Panc1 (cell line): ENCODE measurements at regions not wholly inside any gene's neighbourhood (a gene's known extent, or its start where the extent isn't known, plus 50 kb on each side); places are given as distances from the start of the nearest gene placed in this dataset.

Source experiments
- ATAC-seq: fragments of 200-7000 bp; cut with Tn5 transposase; 2 replicates; pipeline ENCODE4 v1.9.1; 2020; ENCODE audit warnings: mild to moderate bottlenecking, moderate library complexity
- BruUV-seq: library from RNA; stranded (reverse); fragments of 400-500 nt; replicated peaks from 2 replicates; lab custom pipeline; 2021; lab: Mats Ljungman, UMichigan
- CTCF ChIA-PET: fragments of 300-600 bp; sonication (Branson Sonifier 250); formaldehyde crosslinking; loops from one replicate; lab custom pipeline; 2022; ENCODE audit warnings: antibody characterized with exemption; lab: Charles Lee
- POLR2A ChIA-PET: fragments of 300-600 bp; sonication (Branson Sonifier 250); formaldehyde crosslinking; loops from one replicate; lab custom pipeline; 2022; ENCODE audit warnings: antibody characterized with exemption; lab: Charles Lee
- DNase-seq: peaks from one replicate; pipeline ENCODE4 v3.0.0-alpha.2; 2010; ENCODE audit warnings: low read depth, low spot score
- H3K27ac ChIP-seq: 2 replicates; pipeline ENCODE4 v1.5.1; 2011; ENCODE audit warnings: mild to moderate bottlenecking, low read length, inconsistent platforms
- H3K27me3 ChIP-seq: fragments of 200-500 bp; sonication (Bioruptor generic); 2 replicates; pipeline ENCODE4 v1.6.0; 2014; ENCODE audit warnings: low read length, inconsistent platforms; ENCODE audit not compliant: control insufficient read depth, insufficient read depth
- H3K36me3 ChIP-seq: fragments of 200-500 bp; sonication (Bioruptor generic); 2 replicates; pipeline ENCODE4 v1.5.1; 2014; ENCODE audit warnings: inconsistent platforms, mild to moderate bottlenecking, low read length, moderate library complexity; ENCODE audit not compliant: control insufficient read depth, insufficient read depth
- H3K4me1 ChIP-seq: 2 replicates; pipeline ENCODE4 v1.5.1; 2011; ENCODE audit warnings: inconsistent platforms, mild to moderate bottlenecking, low read length, moderate library complexity; ENCODE audit not compliant: control insufficient read depth, insufficient read depth
- H3K4me3 ChIP-seq, 2 experiments: 2 replicates each; pipeline ENCODE4 v1.5.1; 2011 to 2012; ENCODE audit warnings: low read depth in 2 of 2, low read length in 2 of 2, mild to moderate bottlenecking in 2 of 2, inconsistent platforms in 1 of 2, moderate library complexity in 1 of 2
- H3K9me3 ChIP-seq: fragments of 200-500 bp; sonication (Bioruptor generic); 2 replicates; pipeline ENCODE4 v1.5.1; 2014; ENCODE audit warnings: low read depth, mild to moderate bottlenecking, inconsistent platforms, low read length, moderate library complexity; ENCODE audit not compliant: control insufficient read depth, insufficient read depth
- POLR2AphosphoS5 ChIP-seq: IDR thresholded peaks from 2 replicates; pipeline ENCODE4 v1.6.1; 2012; ENCODE audit warnings: mild to moderate bottlenecking, low read depth, low read length, moderate library complexity
- SIN3A ChIP-seq: IDR thresholded peaks from 2 replicates; pipeline ENCODE4 v1.6.1; 2012; ENCODE audit warnings: low read depth, mild to moderate bottlenecking, low read length, moderate library complexity, borderline replicate concordance; ENCODE audit not compliant: insufficient read depth
- TCF7L2 ChIP-seq: IDR thresholded peaks from 2 replicates; pipeline ENCODE4 v1.6.1; 2011; ENCODE audit warnings: mild to moderate bottlenecking, low read depth, low read length, inconsistent platforms
- in situ Hi-C: cut with HindIII; loops from 2 replicates; pipeline ENCODE4 v1.10.0; 2016; ENCODE audit warnings: low sequenced_read_pairs, low pct_unique_long_range_greater_than_20kb
- intact Hi-C: fragments of 100-400 bp; cut with micrococcal nuclease; formaldehyde crosslinking; loops from one replicate; pipeline ENCODE4 v1.10.0; 2022; ENCODE audit not compliant: unreplicated experiment
- TF ChIP-seq, protein P1 (sequence below): fragments of 450-650 bp; IDR thresholded peaks from 2 replicates; pipeline ENCODE4 v1.5.1; 2017; ENCODE audit warnings: mild to moderate bottlenecking
- TF ChIP-seq, protein P2 (sequence below), 2 experiments: IDR thresholded peaks; 2 replicates each; pipeline ENCODE4 v1.6.1; 2011 to 2012; ENCODE audit warnings: low read depth in 2 of 2, control low read depth in 1 of 2, low read length in 1 of 2, mild to moderate bottlenecking in 1 of 2, moderate library complexity in 1 of 2; ENCODE audit not compliant: insufficient read depth in 1 of 2

DNA sequence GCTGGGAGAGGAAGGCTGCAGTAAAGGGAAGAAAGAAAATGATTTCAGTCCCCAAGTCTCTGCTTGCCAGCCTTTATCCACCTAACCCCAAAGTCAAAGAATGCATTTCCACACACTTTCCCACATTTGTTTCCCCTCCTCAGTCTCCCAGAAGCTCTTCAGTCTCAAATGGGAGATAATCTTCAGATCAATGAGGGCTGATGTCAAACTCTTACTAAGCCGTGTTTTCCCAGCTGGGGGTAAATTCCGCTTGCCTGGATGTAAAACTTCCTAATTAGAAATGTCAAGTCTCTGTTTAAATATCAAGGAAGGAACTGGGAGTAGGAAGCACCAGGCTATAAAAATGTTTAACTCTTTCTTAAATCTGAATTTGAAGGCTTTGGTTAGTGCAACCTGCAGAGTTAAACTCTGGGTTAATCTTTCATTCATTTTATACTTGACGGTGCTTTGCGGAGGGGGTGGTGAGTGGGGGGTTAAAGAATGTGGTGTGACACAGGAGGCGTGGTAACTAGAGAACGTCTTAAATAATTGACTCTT lies 601.4 kb upstream of the ACTRT1 start:
- intact Hi-C loops = no loop called here
- Histone ChIP-seq H3K27me3 (no peaks in the 10 kb centered on the region), H3K4me3 (no peak overlapping the region), H3K4me1 (no peaks in the 10 kb centered on the region), H3K36me3 (no peaks in the 10 kb centered on the region), H3K9me3 (no peaks in the 10 kb centered on the region), H3K27ac (no peak overlapping the region)
- DNase-seq = no peak
- no TSS peak for BruUV-seq
- in situ Hi-C loops = no loop called here
- TF ChIP-seq SIN3A (no peak), POLR2AphosphoS5 (no peak), TCF7L2 (no peak)
- TF ChIP-seq, protein P1, sequence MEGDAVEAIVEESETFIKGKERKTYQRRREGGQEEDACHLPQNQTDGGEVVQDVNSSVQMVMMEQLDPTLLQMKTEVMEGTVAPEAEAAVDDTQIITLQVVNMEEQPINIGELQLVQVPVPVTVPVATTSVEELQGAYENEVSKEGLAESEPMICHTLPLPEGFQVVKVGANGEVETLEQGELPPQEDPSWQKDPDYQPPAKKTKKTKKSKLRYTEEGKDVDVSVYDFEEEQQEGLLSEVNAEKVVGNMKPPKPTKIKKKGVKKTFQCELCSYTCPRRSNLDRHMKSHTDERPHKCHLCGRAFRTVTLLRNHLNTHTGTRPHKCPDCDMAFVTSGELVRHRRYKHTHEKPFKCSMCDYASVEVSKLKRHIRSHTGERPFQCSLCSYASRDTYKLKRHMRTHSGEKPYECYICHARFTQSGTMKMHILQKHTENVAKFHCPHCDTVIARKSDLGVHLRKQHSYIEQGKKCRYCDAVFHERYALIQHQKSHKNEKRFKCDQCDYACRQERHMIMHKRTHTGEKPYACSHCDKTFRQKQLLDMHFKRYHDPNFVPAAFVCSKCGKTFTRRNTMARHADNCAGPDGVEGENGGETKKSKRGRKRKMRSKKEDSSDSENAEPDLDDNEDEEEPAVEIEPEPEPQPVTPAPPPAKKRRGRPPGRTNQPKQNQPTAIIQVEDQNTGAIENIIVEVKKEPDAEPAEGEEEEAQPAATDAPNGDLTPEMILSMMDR = no peak
- TF ChIP-seq, protein P2, sequence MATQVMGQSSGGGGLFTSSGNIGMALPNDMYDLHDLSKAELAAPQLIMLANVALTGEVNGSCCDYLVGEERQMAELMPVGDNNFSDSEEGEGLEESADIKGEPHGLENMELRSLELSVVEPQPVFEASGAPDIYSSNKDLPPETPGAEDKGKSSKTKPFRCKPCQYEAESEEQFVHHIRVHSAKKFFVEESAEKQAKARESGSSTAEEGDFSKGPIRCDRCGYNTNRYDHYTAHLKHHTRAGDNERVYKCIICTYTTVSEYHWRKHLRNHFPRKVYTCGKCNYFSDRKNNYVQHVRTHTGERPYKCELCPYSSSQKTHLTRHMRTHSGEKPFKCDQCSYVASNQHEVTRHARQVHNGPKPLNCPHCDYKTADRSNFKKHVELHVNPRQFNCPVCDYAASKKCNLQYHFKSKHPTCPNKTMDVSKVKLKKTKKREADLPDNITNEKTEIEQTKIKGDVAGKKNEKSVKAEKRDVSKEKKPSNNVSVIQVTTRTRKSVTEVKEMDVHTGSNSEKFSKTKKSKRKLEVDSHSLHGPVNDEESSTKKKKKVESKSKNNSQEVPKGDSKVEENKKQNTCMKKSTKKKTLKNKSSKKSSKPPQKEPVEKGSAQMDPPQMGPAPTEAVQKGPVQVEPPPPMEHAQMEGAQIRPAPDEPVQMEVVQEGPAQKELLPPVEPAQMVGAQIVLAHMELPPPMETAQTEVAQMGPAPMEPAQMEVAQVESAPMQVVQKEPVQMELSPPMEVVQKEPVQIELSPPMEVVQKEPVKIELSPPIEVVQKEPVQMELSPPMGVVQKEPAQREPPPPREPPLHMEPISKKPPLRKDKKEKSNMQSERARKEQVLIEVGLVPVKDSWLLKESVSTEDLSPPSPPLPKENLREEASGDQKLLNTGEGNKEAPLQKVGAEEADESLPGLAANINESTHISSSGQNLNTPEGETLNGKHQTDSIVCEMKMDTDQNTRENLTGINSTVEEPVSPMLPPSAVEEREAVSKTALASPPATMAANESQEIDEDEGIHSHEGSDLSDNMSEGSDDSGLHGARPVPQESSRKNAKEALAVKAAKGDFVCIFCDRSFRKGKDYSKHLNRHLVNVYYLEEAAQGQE (IDR thresholded peaks at IDR 0.05; ENCODE audit: insufficient read depth in 1 of 2, low read depth in 2 of 2, low read length in 1 of 2) = no peak
- ChIA-PET CTCF (no interaction called here), POLR2A (no interaction called here)
- no peak for ATAC-seq

DNA sequence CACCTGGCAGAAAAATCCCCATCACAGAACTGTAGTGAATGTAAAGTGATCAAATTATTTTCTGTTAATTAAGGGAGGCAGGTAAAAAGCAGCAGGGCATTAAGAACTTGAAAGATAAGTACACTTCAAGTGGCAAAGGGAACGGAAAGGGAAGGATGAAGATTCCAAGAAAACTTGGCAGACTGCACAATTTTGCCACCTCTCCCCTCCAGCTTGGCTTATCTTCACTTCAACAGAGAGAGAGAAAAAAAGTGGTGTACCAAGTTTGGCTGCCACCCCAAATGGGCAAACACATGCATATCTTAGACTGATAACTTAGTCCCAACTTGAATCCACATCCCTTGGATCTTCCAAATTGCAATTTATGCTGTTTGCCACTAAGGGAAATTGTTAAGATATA lies 598.1 kb upstream of the ACTRT1 start:
- H3K4me1 ChIP-seq = no peaks in the 10 kb centered on the region
- no peak overlapping the region for H3K4me3 ChIP-seq
- H3K27me3 ChIP-seq = no peaks in the 10 kb centered on the region
- TF ChIP-seq POLR2AphosphoS5 = no peak
- TF ChIP-seq SIN3A = no peak
- TF ChIP-seq, protein P2 (IDR thresholded peaks at IDR 0.05; ENCODE audit: insufficient read depth in 1 of 2, low read depth in 2 of 2, low read length in 1 of 2) = no peak
- no peak for TF ChIP-seq TCF7L2
- TF ChIP-seq, protein P1 = no peak
- H3K27ac ChIP-seq = no peak overlapping the region
- CTCF ChIA-PET = no interaction called here
- no peaks in the 10 kb centered on the region for H3K9me3 ChIP-seq
- intact Hi-C loops = no loop called here
- DNase-seq (no peak), ATAC-seq (no peak)
- in situ Hi-C loops = no loop called here
- H3K36me3 ChIP-seq = no peaks in the 10 kb centered on the region
- BruUV-seq = no TSS peak
- POLR2A ChIA-PET = no interaction called here
